GM18517 (cell line): ENCODE measurements at regions not wholly inside any gene's neighbourhood (a gene's known extent, or its start where the extent isn't known, plus 50 kb on each side); places are given as distances from the start of the nearest gene placed in this dataset.
"Not testable (repeated sequence)": the region's sequence is repeated elsewhere in the genome, so short reads cannot be mapped to it uniquely, and the experiment has no call there.

ENCODE experiments used
- ATAC-seq: cut with Tn5 transposase; IDR thresholded peaks from one replicate; pipeline ENCODE4 v1.9.1; 2021; ENCODE audit warnings: mild to moderate bottlenecking, moderate library complexity; ENCODE audit not compliant: unreplicated experiment

DNA sequence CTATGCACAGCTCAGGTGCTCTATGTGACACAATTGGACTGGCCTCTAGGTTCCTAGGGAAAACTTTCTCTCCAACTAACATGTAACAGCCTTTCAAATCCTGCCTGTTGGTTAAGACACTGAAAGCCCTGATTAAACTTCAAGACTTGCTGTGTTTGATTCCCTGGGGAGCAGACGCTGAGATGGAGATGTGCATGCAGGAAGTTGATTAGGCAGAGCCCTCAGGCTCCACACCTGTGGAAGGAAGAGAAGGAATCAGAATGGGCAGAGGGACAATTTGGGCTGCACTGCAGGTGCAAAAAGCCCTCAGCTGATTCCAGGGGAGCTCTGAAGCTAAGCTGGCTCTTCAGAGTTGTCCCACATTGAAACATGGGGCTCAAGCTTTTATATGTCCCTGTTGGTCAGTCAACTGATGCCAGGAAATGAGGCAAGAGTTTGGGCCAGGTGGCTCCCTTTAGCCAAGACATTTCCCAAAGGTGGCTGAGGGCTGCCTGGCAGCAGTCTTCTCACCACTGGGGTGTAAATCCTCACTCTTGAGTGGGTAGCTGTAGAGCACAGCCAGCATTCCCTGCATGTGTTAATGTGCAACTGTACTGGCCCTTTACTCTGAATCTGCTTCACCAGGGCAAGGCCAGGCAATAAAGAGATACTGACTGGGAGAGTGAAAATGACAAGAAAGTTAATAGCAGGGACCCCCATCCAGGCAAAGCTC is 199.5 kb upstream of the DDX18 start:
- no peak for ATAC-seq

DNA sequence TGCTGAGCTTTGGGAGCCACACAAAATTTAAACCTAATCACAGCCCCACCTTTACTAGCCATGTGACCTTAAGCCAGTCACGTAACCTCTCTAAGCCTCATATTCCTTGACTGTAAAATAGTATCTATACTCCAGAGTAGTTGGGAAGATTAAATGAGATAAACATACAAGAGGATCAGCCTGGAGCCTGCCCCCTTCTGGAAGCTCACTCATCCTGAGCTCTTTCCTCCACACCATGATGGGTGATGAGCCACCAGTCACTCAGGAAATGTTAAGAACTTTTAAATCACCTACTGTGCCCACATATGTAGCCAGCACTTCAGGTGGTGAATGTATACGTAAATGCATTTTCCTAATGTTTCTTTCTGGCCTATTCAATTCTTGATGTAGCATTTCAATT is 195.9 kb upstream of the DDX18 start:
- ATAC-seq = no peak

DNA sequence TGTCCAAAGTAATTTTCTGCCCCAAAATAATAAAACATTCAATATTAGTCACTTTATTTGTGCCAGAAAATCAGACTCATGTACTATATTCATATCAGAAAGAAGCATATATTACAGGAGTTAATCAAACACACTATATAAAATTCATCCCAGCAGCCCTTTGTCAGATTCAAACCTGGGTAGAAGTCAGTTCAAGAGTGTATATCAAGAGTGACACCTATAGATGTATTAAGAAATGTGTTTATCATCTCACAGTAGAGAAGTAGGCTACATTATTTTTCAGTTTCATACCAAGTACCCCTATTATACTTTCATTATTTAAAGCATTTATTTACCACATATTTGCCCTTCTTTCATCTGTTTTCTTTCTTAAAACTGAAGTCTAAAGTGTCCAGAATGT is 193.2 kb upstream of the DDX18 start:
- ATAC-seq = no peak

DNA sequence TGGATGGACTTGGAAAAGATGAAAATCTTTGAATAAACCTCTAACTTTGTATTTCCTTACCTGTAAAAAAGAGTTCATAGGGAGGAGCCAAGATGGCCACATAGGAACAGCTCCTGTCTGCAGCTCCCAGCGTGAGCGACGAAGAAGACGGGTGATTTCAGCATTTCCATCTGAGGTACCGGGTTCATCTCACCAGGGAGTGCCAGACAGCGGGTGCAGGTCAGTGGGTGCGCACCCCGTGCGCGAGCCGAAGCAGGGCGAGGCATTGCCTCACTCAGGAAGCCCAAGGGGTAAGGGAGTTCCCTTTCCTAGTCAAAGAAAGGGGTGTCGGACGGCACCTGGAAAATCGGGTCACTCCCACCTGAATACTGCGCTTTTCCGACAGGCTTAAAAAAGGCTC is 191.3 kb upstream of the DDX18 start:
- ATAC-seq = not testable (repeated sequence)

DNA sequence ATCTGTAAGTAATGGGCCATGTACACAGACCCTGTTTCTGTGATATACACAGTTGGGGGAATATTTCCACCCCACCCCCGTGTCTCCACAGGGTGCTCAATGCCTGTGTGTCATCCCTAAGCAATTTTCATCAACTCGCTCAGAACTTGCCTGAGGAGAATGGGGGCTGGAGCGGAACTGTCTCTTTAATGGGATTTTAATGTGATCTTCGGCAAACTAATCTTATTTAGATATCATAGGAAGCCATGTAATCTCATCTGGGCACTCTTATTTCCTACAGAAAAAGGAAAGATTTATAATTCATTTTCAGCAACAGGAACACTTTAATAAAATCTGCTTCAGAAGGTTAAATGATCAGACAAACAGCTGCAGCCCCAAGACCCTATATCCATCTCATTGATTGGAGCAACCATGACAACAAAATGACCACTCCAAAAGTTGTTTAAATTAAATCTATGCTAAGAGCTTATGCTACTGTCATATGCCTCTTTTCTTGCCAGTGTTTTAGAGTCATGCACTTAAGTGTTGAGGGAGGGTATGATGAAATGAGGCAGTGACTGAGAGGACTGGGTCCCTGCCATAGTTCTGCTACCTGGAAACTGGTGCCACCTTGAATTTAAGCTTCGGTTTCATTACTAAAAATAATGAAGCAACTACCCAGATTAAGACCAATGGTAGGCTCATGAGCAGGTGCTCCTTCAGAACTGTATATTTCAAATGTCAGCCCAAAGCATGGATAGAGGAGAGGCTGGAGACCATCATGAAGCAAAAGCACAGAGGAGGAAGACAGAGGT is 183.1 kb upstream of the DDX18 start:
- no peak for ATAC-seq

DNA sequence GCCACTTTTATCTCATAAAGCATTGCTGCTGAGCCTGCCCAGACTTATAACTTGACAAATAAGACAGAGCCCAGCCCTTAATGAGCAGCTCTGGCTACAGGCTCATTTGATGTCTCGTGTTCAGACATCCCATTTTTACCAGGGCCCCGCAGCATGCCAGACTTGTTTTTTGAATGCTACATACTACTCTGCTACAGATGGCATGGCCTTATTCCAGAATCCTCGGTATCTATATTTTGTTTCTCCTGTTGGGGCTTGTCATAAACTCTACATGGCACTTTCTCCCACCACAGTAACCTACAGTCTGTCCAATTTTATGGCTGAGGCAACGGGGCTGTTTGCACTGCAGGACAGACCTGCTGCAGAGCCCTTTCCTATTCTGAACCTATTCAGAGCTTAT is 179.0 kb upstream of the DDX18 start:
- no peak for ATAC-seq

DNA sequence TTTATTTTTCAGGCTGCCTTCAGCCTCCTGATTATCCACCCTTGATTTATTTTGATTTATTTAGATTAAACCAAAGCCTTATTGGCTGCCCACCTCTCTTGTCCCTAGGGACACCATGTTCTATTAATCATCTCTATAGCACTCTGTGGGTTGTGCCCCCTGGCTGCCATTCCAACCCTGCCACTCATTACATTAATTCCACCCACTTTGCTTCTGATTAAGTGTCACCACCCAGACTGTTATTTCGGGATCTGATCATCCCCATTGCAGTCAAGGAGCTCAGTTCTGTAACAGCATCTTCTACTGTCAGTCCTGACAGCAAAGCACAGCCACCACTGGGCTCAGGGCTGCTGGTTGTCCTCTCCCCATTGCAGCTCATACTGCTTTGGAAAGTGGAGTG is 175.1 kb upstream of the DDX18 start:
- ATAC-seq = no peak

DNA sequence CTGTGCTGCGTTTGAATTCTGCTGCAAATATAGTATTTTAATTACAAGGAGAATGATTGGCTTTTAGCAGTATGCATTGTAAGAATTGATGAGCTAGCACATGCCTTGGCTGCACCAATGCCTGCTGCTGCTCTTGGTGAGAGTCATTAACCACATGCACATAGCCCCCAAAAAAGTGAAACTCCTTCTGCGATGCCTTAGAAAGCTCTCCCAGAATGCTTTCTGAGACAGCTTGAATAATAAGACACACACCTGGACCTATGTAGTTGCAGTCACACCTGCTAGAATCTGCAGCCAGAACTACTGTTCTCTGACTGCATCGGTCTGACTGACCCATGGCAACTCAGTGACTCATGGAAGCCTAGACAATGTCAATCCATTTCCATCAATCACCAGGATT is 170.1 kb upstream of the DDX18 start:
- ATAC-seq = no peak

DNA sequence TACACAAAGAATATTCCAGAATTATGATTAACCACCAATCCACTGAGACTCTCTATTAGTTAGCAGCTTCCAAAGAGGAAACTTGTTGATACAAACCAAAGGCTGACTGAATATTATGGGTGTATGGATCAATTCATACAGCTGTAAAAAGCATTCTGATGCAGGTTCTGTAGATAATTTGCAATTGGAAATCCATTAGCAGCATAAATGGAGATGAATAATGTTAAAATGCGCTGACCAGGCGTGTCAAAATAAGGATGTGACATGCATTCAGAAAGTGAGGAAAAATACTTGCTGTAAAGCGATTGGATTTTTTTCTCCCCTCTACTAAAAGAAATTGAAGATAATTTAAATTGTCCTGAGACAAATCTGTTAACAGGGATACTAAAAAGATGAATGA is 169.0 kb upstream of the DDX18 start:
- ATAC-seq = no peak

DNA sequence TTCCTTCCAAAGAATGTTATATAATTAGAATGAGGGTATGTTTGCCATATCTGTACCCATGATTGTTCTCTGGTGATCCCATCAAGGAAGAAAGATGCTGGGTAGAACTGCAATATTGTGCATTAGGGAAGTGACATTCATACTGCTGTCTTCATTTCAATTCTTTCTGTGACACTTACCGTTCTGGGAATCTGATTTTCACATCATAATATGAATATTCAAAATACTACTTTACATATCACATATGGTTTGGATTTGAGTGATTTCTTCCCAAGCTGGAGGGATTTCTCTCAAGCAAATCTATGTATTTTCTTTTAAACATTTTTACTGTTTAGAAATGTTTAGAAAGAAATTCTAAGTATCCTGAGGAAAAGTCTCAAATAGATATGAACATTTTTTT is 168.4 kb upstream of the DDX18 start:
- ATAC-seq = no peak

DNA sequence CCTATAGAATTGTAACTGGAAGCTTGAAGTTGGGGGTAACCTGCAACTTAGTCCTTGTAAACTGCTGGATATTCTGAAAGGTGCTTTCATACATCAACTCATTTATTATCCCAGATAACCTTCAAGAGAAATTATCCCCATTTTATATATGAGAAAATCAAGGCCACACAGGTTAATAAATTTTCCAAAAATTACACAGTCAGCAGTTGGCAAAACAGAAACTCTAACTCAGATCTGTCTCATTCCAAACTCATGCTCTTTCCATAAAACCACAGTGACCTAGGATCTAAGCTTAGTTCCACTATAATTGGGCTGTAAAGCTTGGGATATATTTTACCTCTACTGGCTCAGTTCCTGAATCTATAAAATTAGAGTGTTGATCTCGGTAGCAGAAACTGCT is 167.6 kb upstream of the DDX18 start:
- ATAC-seq = no peak

DNA sequence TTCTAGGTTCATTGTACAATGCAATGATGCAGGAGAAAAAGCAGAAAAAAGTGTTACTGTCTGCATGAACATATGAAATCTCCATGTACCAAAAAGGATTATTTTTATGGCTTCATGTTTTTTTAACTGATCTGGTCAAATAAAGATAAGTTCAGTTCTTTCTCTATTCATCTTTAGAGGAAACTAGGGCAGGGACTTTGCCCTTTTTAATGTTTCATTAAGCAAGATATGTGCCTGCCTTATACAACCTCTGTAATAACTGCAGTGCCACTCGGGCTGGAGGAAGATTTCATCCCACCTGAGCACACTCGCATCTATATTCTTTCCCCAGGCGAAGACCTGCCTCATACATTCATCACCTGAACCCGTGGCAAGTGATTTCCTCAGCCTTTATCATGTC is 157.9 kb upstream of the DDX18 start:
- ATAC-seq = no peak

DNA sequence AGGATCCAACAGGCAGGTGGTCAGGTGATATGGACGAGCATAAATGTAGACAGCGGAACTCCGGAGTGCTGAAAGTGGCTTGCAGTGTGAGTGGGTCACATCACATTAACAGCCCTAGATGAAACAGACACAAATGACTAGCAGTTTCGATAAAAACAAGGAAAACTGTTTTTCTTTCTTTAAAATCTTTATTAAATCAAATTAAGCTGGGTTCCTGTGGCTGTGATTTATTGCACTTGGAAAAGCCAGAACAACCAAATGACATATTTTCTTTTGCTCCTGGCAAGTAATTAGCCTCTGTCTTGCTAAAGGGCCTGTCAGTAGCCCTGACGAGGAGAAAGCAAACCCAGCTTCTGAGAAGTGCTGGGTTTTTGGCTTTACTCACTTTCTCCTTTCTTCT is 152.9 kb upstream of the DDX18 start:
- no peak for ATAC-seq

DNA sequence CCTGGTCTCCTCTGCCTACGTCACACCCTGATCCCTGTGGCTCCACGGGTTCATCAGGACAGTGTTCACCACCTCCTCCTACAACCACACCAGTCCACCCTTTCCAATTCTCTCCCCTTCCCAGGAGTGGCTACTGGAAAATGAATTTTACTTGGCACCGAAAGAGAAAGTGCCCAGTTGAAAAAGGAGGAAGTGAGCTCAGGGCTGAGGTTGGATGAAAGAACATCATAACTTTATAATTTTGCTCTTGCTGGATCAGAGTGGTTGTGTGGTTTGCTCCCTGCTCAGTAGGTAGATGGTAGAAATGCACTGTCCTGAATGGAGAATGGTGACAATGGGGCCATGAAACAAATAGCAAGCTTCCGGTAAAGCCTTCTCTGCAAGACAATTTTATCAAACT is 140.3 kb upstream of the DDX18 start:
- no peak for ATAC-seq

DNA sequence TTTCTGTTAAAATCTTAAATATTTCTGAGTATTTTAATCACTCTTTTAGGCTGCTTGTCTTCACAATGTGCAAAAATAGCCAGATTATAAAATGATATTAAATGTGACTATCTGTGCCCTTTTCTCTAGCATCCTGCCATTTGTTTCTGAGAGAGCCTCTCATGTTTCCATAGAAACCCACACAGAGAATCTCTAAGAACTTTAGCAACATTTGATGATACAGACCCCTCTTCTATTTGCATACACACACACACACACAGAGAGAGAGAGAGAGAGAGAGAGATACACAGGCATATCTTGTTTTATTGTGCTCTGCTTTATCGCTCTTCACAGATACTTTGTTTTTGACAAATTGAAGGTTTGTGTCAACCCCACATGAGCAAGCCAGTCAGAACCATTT is 134.5 kb upstream of the DDX18 start:
- no peak for ATAC-seq

DNA sequence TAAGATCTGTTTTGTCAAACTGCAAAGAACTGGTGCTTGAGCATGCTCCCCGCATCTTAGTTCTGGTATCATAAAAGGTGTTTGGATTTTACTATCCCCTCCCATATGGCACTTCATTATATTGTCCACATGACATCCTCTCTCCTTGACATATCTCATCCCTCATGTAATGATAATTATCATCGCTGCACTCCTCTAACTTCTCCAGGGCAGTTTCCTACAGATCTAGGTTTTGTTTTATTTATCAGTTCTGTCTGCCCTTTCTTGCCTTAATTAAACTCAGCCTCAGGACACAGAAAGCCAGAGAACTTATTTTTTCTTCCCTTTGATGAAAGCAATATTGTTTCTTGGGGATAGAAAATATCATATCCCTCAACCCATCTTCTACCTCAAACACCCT is 129.6 kb upstream of the DDX18 start:
- ATAC-seq = no peak

DNA sequence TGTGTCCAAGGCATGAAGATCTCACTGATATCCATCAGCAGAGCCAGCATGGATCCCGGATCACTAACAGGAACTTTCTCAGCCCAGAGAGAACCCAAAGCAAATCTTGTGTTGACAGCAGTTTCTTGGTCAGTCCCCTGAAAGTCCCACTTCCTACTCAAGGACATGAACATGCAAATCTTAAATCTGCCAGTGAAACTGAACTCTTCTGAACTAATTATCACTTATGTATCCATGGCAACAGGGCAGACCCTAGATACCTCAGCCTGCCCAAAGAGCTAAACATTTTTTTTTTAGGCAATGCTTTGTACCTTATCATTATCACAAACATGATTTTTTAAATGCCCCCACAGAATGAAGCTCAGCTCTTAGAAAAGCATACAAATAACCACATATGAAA is 127.8 kb upstream of the DDX18 start:
- peak; percentile 94 for ATAC-seq

DNA sequence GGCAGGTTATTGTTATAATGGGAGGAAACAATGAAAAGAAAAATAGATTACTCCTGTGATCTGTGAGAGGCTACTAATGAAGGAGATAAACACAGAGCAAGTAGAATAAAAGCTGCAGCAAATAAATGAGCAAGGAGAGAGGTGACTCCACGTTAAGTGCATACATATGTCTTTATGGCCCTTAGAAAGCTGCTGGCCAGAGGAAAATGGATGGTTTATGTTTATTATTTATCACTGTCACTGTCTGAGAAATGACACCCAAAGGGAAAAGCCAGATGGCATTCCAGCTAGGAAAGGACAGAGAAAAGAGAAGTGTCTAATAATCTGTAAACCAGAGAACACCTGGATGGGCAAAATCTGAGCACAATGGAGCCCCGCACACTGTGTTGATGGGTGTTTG is 122.9 kb upstream of the DDX18 start:
- no peak for ATAC-seq

DNA sequence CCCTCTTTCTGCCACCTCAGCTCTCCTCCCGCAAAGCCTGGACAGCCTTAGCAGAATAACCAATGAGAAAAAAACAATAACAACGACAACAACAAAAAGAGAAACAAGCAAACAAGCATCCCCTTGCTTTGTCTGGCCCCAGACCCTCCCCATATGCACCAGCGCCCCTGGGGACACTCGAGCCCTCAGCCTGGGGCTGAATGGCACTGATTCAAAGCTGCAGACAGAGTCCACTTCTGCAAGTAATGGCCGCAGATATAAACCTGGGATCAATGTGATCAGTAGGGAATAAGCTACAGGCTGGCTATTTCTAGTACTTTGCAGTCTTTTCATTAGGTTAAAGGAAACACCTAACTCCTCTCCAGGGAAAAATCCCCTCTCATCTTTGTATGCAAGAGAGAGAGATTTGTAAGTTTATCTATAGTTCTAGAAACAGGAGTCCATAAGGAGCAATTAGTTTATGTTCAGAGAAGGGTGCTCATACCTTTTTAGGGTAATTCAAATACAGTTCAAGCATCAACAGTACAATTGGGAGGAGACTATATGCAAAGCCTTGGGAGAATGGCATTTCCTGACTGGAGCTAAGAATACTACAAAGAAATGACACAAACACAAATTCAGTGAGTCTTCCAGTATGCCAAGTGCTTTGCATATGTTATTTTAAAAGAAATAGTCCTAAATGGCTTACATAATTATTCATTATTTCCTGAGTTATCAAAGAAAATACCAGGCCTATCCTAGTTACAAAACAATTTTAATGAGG is 122.3 kb upstream of the DDX18 start:
- no peak for ATAC-seq

DNA sequence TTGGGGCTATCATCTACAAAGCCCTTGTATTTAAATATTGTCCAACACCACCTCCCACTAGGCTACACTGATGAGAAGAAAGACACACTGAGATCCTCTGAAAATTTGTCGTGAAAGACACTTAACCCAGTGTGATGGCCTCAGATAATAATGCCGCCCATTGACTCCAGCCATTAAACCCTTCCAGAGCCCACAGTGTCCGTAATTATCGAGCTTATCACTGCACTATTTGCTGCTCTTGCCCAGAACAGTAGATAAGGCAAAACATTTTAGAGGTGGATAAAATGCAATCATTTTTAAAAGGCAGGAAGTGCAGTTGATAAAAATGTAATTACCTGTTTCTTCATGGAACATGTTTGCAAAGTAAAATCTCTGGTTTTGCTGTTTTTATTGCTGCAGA is 121.3 kb upstream of the DDX18 start:
- no peak for ATAC-seq

DNA sequence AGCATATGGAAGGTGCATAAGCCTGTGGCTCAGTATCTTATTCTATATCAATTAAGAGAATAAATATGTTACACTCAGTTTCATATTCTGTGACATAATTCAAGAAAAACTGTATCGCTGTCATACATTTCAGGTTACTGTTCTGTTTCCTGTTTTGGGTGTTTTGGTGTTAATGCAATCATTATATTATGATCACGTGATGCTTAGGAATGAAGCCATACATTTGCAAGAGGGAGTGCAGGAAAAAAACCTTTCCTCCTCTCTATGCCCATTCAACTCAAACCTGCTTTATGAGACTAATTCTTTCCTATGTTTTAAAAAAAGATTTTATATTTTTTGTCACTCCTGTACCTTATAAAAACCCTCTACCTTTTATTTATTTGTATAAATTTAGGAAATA is 120.8 kb upstream of the DDX18 start:
- ATAC-seq = no peak

DNA sequence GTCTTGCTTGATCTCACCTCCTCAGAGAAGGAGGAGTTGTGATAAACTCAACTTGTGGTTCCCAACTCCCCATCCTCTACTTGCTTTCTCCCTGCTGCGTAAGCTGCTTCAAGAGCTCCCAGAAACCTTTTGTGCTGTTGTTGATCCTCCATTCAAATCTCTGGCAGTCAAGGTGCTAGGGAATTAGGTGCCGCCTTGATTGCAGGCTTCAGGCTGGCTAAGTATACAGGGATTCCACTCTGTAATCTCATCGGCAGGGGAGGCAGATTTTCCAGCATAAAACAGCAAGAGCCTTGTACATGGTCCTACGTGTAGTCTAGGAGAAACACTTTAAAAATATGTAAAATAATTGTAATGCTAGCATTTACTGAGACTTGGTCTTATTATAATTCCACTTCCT is 116.2 kb upstream of the DDX18 start:
- ATAC-seq = no peak
